Suppressor macrophage (primary cell): ENCODE measurements at regions not wholly inside any gene's neighbourhood (a gene's known extent, or its start where the extent isn't known, plus 50 kb on each side); places are given as distances from the start of the nearest gene placed in this dataset.
"Not testable (repeated sequence)": the region's sequence is repeated elsewhere in the genome, so short reads cannot be mapped to it uniquely, and the experiment has no call there.

ENCODE experiments used
- DNase-seq, 4 experiments: peaks; one replicate each; pipeline ENCODE4 v3.0.0-alpha.2; 2020 to 2022

- no peak for DNase-seq
These were observed 73.3 kb upstream of the SOX13 start for GRCh38 chr1:203999618-204000017.

- DNase-seq, result peak in 1 of 4 experiments; percentile 3
These were observed 71.6 kb upstream of the SOX13 start for GRCh38 chr1:204001166-204001901.

GRCh38 chr1:204002614-204003013 is 70.3 kb upstream of the SOX13 start:
- DNase-seq, result no peak

GRCh38 chr1:204003536-204003935 is 69.4 kb upstream of the SOX13 start:
- no peak for DNase-seq

- DNase-seq, result no peak
These were observed 61.5 kb upstream of the SOX13 start for GRCh38 chr1:204011426-204011825.

GRCh38 chr1:204013052-204013451 is 59.9 kb upstream of the SOX13 start:
- DNase-seq, result no peak

- no peak for DNase-seq
These were observed 58.6 kb upstream of the SOX13 start for GRCh38 chr1:204014336-204014735.

GRCh38 chr1:204014961-204015360 is 58.0 kb upstream of the SOX13 start:
- not testable (repeated sequence) for DNase-seq

- no peak for DNase-seq
These were observed 55.9 kb upstream of the SOX13 start for GRCh38 chr1:204017032-204017431.

GRCh38 chr1:204018460-204018859 is 54.5 kb upstream of the SOX13 start:
- no peak for DNase-seq
